ENCODE measurements at regions not wholly inside any gene's neighbourhood (a gene's known extent, or its start where the extent isn't known, plus 50 kb on each side); places are given as distances from the start of the nearest gene placed in this dataset.

- Histone ChIP-seq H3K27ac (ENCODE audit: low read depth, low read length) (no peak overlapping the region), H4K91ac (ENCODE audit: low read depth, low read length) (no peak overlapping the region), H4K12ac (ENCODE audit: low read depth, low read length) (no peak overlapping the region), H3K14ac (ENCODE audit: low read length) (no peak overlapping the region), H2BK5ac (ENCODE audit: low read depth, low read length, poor library complexity) (no peak overlapping the region), H3K4me2 (ENCODE audit: low read length) (no peak overlapping the region), H3K9ac (ENCODE audit: low read length) (no peak overlapping the region), H3K18ac (ENCODE audit: low read length) (no peak overlapping the region), H2BK120ac (ENCODE audit: insufficient read depth, low read length, poor library complexity) (no peak overlapping the region), H3K27me3 (ENCODE audit: insufficient read depth, low read length) (no peaks in the 10 kb centered on the region), H3K4me3 (ENCODE audit: low read depth, low read length) (no peak overlapping the region), H3K4ac (ENCODE audit: low read depth, low read length) (no peak overlapping the region), H3K36me3 (ENCODE audit: control insufficient read depth in 1 of 2, insufficient read depth in 2 of 2, low read length in 2 of 2) (no peaks in the 10 kb centered on the region), H3K4me1 (ENCODE audit: control insufficient read depth in 1 of 2, insufficient read depth in 2 of 2, low read length in 2 of 2) (no peaks in the 10 kb centered on the region), H3K23ac (ENCODE audit: low read length) (no peak overlapping the region), H3K79me1 (ENCODE audit: low read length) (no peaks in the 10 kb centered on the region), H3K79me2 (ENCODE audit: control insufficient read depth, insufficient read depth, low read length, poor library complexity) (no peaks in the 10 kb centered on the region), H2AFZ (ENCODE audit: insufficient read depth, low read length, poor library complexity) (no peak overlapping the region), H2BK12ac (ENCODE audit: low read length) (no peak overlapping the region), H3K9me3 (ENCODE audit: insufficient read depth, low read depth, low read length) (no peaks in the 10 kb centered on the region), H4K8ac (ENCODE audit: low read depth, low read length) (no peak overlapping the region), H2AK5ac (ENCODE audit: low read length) (no peak overlapping the region)
- DNase-seq, result no peak
- WGBS (ENCODE audit: extremely low coverage, insufficient coverage, insufficient read length), result no CpG with 5 or more reads among the region's 6 CpGs
These were observed 344.2 kb downstream of the BUD13 start for GRCh38 chr11:116428638-116428975.

GRCh38 chr11:116427903-116428637 is 344.7 kb downstream of the BUD13 start:
- Histone ChIP-seq H2BK5ac (ENCODE audit: low read depth, low read length, poor library complexity) (no peak overlapping the region), H3K36me3 (ENCODE audit: control insufficient read depth in 1 of 2, insufficient read depth in 2 of 2, low read length in 2 of 2) (no peaks in the 10 kb centered on the region), H2BK120ac (ENCODE audit: insufficient read depth, low read length, poor library complexity) (no peak overlapping the region), H4K8ac (ENCODE audit: low read depth, low read length) (no peak overlapping the region), H3K4me1 (ENCODE audit: control insufficient read depth in 1 of 2, insufficient read depth in 2 of 2, low read length in 2 of 2) (no peaks in the 10 kb centered on the region), H3K79me2 (ENCODE audit: control insufficient read depth, insufficient read depth, low read length, poor library complexity) (no peaks in the 10 kb centered on the region), H2BK12ac (ENCODE audit: low read length) (no peak overlapping the region), H3K23ac (ENCODE audit: low read length) (no peak overlapping the region), H3K27me3 (ENCODE audit: insufficient read depth, low read length) (no peaks in the 10 kb centered on the region), H3K27ac (ENCODE audit: low read depth, low read length) (no peak overlapping the region), H4K12ac (ENCODE audit: low read depth, low read length) (no peak overlapping the region), H3K4me2 (ENCODE audit: low read length) (no peak overlapping the region), H3K9me3 (ENCODE audit: insufficient read depth, low read depth, low read length) (no peaks in the 10 kb centered on the region), H3K18ac (ENCODE audit: low read length) (no peak overlapping the region), H3K4me3 (ENCODE audit: low read depth, low read length) (no peak overlapping the region), H2AK5ac (ENCODE audit: low read length) (no peak overlapping the region), H3K4ac (ENCODE audit: low read depth, low read length) (no peak overlapping the region), H3K14ac (ENCODE audit: low read length) (no peak overlapping the region), H2AFZ (ENCODE audit: insufficient read depth, low read length, poor library complexity) (no peak overlapping the region), H3K79me1 (ENCODE audit: low read length) (no peaks in the 10 kb centered on the region), H4K91ac (ENCODE audit: low read depth, low read length) (no peak overlapping the region), H3K9ac (ENCODE audit: low read length) (no peak overlapping the region)
- no peak for DNase-seq
- WGBS (ENCODE audit: extremely low coverage, insufficient coverage, insufficient read length), result no CpG with 5 or more reads among the region's 11 CpGs

DNA sequence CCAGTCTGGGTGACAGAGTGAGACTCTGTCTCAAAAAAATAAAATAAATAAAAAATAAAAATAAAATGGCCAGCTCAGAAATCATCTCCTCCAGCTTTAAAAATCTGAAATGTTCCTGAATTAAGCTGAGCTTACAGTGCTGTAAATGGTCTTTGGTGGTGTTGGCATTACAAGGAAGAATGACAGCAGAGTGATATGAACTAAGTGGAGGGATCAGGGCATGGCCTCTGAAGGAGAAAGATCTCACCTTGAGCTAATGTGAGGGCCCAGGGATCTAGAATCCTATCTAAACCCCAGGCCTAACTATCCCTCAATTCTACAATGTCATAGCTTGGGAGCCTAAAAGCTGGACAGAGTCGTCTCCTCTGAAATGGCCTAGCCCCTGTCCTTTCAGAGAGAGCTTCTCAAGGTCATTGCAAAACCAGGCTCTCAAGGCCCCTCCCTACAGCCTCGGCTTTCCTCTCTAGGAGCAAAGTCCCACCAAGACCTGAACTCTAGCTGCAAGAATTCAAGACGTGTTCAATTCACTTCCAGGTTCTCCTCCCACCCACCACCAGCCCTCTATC is 345.4 kb downstream of the BUD13 start:
- Histone ChIP-seq H3K14ac (ENCODE audit: low read length) (no peak overlapping the region), H3K4me3 (ENCODE audit: low read depth, low read length) (no peak overlapping the region), H3K4me2 (ENCODE audit: low read length) (no peak overlapping the region), H3K79me1 (ENCODE audit: low read length) (no peaks in the 10 kb centered on the region), H4K8ac (ENCODE audit: low read depth, low read length) (no peak overlapping the region), H3K27me3 (ENCODE audit: insufficient read depth, low read length) (no peaks in the 10 kb centered on the region), H2AK5ac (ENCODE audit: low read length) (no peak overlapping the region), H3K36me3 (ENCODE audit: control insufficient read depth in 1 of 2, insufficient read depth in 2 of 2, low read length in 2 of 2) (no peaks in the 10 kb centered on the region), H3K9ac (ENCODE audit: low read length) (no peak overlapping the region), H2BK12ac (ENCODE audit: low read length) (no peak overlapping the region), H3K9me3 (ENCODE audit: insufficient read depth, low read depth, low read length) (no peaks in the 10 kb centered on the region), H3K4me1 (ENCODE audit: control insufficient read depth in 1 of 2, insufficient read depth in 2 of 2, low read length in 2 of 2) (no peaks in the 10 kb centered on the region), H3K4ac (ENCODE audit: low read depth, low read length) (no peak overlapping the region), H2BK5ac (ENCODE audit: low read depth, low read length, poor library complexity) (no peak overlapping the region), H3K27ac (ENCODE audit: low read depth, low read length) (no peak overlapping the region), H3K23ac (ENCODE audit: low read length) (no peak overlapping the region), H2BK120ac (ENCODE audit: insufficient read depth, low read length, poor library complexity) (no peak overlapping the region), H4K12ac (ENCODE audit: low read depth, low read length) (no peak overlapping the region), H2AFZ (ENCODE audit: insufficient read depth, low read length, poor library complexity) (no peak overlapping the region), H3K18ac (ENCODE audit: low read length) (no peak overlapping the region), H3K79me2 (ENCODE audit: control insufficient read depth, insufficient read depth, low read length, poor library complexity) (no peaks in the 10 kb centered on the region), H4K91ac (ENCODE audit: low read depth, low read length) (no peak overlapping the region)
- no CpG with 5 or more reads among the region's 3 CpGs for WGBS (ENCODE audit: extremely low coverage, insufficient coverage, insufficient read length)
- DNase-seq, result no peak

- Histone ChIP-seq H4K91ac (ENCODE audit: low read depth, low read length) (no peak overlapping the region), H2BK12ac (ENCODE audit: low read length) (no peak overlapping the region), H3K27me3 (ENCODE audit: insufficient read depth, low read length) (no peaks in the 10 kb centered on the region), H2BK120ac (ENCODE audit: insufficient read depth, low read length, poor library complexity) (no peak overlapping the region), H3K4ac (ENCODE audit: low read depth, low read length) (no peak overlapping the region), H3K4me1 (ENCODE audit: control insufficient read depth in 1 of 2, insufficient read depth in 2 of 2, low read length in 2 of 2) (no peaks in the 10 kb centered on the region), H4K8ac (ENCODE audit: low read depth, low read length) (no peak overlapping the region), H3K36me3 (ENCODE audit: control insufficient read depth in 1 of 2, insufficient read depth in 2 of 2, low read length in 2 of 2) (no peaks in the 10 kb centered on the region), H3K14ac (ENCODE audit: low read length) (no peak overlapping the region), H2BK5ac (ENCODE audit: low read depth, low read length, poor library complexity) (no peak overlapping the region), H3K23ac (ENCODE audit: low read length) (no peak overlapping the region), H3K4me3 (ENCODE audit: low read depth, low read length) (no peak overlapping the region), H4K12ac (ENCODE audit: low read depth, low read length) (no peak overlapping the region), H2AFZ (ENCODE audit: insufficient read depth, low read length, poor library complexity) (no peak overlapping the region), H3K18ac (ENCODE audit: low read length) (no peak overlapping the region), H3K4me2 (ENCODE audit: low read length) (no peak overlapping the region), H3K9ac (ENCODE audit: low read length) (no peak overlapping the region), H3K9me3 (ENCODE audit: insufficient read depth, low read depth, low read length) (no peaks in the 10 kb centered on the region), H3K27ac (ENCODE audit: low read depth, low read length) (no peak overlapping the region), H2AK5ac (ENCODE audit: low read length) (no peak overlapping the region), H3K79me1 (ENCODE audit: low read length) (no peaks in the 10 kb centered on the region), H3K79me2 (ENCODE audit: control insufficient read depth, insufficient read depth, low read length, poor library complexity) (no peaks in the 10 kb centered on the region)
- no CpG with 5 or more reads among the region's 1 CpG for WGBS (ENCODE audit: extremely low coverage, insufficient coverage, insufficient read length)
- DNase-seq, result no peak
These were observed 346.0 kb downstream of the BUD13 start for GRCh38 chr11:116426761-116427160.

Data from trophoblast cell (in vitro differentiated cells and primary cell).